Thyroid gland (tissue), 4 donors: ENCODE measurements at regions not wholly inside any gene's neighbourhood (a gene's known extent, or its start where the extent isn't known, plus 50 kb on each side); places are given as distances from the start of the nearest gene placed in this dataset.

Experiments used
- DNase-seq, 2 donors: peaks; one replicate each; pipeline ENCODE4 v3.0.0-alpha.2; 2019
- H3K27ac ChIP-seq, 3 donors: fragments of 200-600 bp; sonication (generic); 1 replicate in 2 of 3; 2 replicates in 1 of 3; pipeline ENCODE4 v1.5.1; 2016 to 2019; ENCODE audit warnings: mild to moderate bottlenecking in 1 of 3, moderate library complexity in 1 of 3
- H3K27me3 ChIP-seq: fragments of 200-600 bp; sonication (generic); one replicate; pipeline ENCODE4 v1.5.1; 2019
- H3K36me3 ChIP-seq, 2 donors: fragments of 200-600 bp; sonication (generic); one replicate each; pipeline ENCODE4 v1.5.1; 2016 to 2019
- H3K4me1 ChIP-seq, 2 donors: fragments of 200-600 bp; sonication (generic); one replicate each; pipeline ENCODE4 v1.5.1; 2017 to 2019
- H3K4me3 ChIP-seq, 3 donors: fragments of 200-600 bp; sonication (generic); replicated peaks in 1 of 3; 1 replicate in 2 of 3; 2 replicates in 1 of 3; pipeline ENCODE4 v1.5.1; 2016; ENCODE audit warnings: mild to moderate bottlenecking in 1 of 3
- H3K9me3 ChIP-seq: fragments of 200-600 bp; sonication (generic); one replicate; pipeline ENCODE4 v1.5.1; 2017
- POLR2A ChIP-seq, 2 donors: fragments of 450-650 bp; IDR thresholded peaks; one replicate each; pipeline ENCODE4 v1.6.1; 2017; ENCODE audit warnings: antibody characterized with exemption in 2 of 2, mild to moderate bottlenecking in 2 of 2, moderate library complexity in 1 of 2
- WGBS, 2 donors: methylation state at CpG; one replicate each; pipeline ENCODE4 v1.1.5; 2017; 5-methylcytosine and 5-hydroxymethylcytosine counted together
- intact Hi-C: fragments of 100-400 bp; cut with DNase I; formaldehyde crosslinking; loops from one replicate; pipeline ENCODE4 v1.15.1; 2023
- TF ChIP-seq, protein P1 (sequence below), 6 experiments: fragments of 200-600 bp in 3 of 6; fragments of 450-650 bp in 3 of 6; sonication (generic) in 3 of 6; IDR thresholded peaks; one replicate each; pipeline ENCODE4 v1.5.1; 2016 to 2019; ENCODE audit warnings: antibody characterized with exemption in 6 of 6, mild to moderate bottlenecking in 2 of 6, inconsistent platforms in 1 of 6, moderate library complexity in 1 of 6

DNA sequence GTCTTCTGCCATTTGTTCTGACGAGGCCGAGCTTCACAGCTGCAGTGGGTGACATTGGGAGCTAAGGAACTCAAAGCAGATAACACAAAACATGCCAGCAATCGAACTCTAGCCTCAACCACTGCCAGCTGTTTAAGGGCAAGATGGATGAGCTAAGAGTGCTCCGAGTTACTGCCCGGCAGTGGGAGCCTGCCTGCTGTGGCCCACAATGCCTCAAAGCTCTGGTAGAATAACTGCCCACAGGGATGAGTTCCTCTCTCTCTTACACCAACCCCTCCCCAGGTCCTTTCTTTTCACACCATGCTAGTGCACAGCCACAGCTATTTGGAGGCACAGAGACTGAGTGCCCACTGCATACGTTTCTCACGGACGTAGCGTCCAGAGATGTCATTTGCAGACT is 330.5 kb downstream of the FGF9 start:
- 92 to 95% methylated on average over 6 to 8 of the region's 9 CpGs for WGBS, 2 donors
- TF ChIP-seq POLR2A (IDR thresholded peaks at IDR 0.05) = no peak
- TF ChIP-seq, protein P1, sequence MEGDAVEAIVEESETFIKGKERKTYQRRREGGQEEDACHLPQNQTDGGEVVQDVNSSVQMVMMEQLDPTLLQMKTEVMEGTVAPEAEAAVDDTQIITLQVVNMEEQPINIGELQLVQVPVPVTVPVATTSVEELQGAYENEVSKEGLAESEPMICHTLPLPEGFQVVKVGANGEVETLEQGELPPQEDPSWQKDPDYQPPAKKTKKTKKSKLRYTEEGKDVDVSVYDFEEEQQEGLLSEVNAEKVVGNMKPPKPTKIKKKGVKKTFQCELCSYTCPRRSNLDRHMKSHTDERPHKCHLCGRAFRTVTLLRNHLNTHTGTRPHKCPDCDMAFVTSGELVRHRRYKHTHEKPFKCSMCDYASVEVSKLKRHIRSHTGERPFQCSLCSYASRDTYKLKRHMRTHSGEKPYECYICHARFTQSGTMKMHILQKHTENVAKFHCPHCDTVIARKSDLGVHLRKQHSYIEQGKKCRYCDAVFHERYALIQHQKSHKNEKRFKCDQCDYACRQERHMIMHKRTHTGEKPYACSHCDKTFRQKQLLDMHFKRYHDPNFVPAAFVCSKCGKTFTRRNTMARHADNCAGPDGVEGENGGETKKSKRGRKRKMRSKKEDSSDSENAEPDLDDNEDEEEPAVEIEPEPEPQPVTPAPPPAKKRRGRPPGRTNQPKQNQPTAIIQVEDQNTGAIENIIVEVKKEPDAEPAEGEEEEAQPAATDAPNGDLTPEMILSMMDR (IDR thresholded peaks at IDR 0.05) = no peak
- no peak for DNase-seq
- Histone ChIP-seq H3K4me1 (no peaks in the 10 kb centered on the region), H3K27ac (no peak overlapping the region), H3K27me3 (no peaks in the 10 kb centered on the region), H3K36me3 (no peaks in the 10 kb centered on the region), H3K4me3 (no peak overlapping the region), H3K9me3 (no peaks in the 10 kb centered on the region)
- intact Hi-C loops = no loop called here

DNA sequence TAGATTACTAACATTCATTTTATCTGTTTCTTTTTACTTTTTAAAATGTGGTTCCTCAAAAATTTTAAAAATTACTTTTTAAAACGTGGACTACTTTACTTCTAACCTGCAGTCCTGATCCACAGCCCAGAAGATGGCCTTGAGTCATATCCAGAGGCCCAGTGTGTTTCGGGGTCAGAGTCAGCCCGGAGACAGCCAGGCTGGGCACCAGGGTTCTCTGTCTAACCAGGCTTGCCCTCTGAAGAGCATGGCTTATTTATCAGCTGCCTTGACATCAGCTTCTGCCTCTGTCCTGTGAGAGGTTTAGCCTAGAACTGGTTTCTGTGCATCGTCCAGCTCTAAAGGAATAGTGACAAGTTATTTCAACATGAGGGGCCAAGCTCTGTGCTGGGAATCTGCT is 332.0 kb downstream of the FGF9 start:
- 76 to 78% methylated on average over 4 of the region's 4 CpGs for WGBS, 2 donors
- DNase-seq = no peak
- intact Hi-C loops = no loop called here
- Histone ChIP-seq H3K9me3 (no peaks in the 10 kb centered on the region), H3K4me1 (no peaks in the 10 kb centered on the region), H3K4me3 (no peak overlapping the region), H3K27ac (no peak overlapping the region), H3K27me3 (no peaks in the 10 kb centered on the region), H3K36me3 (no peaks in the 10 kb centered on the region)
- TF ChIP-seq, protein P1 (IDR thresholded peaks at IDR 0.05) = no peak
- TF ChIP-seq POLR2A (IDR thresholded peaks at IDR 0.05) = no peak

DNA sequence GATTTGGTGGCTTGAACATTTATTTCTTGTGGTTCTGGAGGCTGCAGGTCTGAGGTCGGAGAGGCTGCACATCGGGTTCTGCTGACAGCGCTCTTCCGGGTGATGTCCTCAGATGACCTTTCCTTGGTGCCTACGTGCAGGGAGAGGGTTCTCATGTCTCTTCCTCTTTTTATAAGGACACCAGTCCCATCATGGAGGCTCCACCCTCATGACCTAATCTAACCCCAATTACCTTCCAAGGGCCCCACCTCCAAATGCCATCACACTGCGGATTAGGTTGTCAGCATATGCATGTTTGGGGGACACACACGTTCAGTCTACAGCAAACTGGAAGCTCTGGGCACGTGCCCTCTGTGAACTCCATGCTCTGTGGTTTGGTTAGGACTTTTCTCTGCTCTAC is 338.6 kb downstream of the FGF9 start:
- intact Hi-C loops = no loop called here
- 87 to 91% methylated on average over 8 of the region's 8 CpGs for WGBS, 2 donors
- no peaks in the 10 kb centered on the region for H3K27me3 ChIP-seq

DNA sequence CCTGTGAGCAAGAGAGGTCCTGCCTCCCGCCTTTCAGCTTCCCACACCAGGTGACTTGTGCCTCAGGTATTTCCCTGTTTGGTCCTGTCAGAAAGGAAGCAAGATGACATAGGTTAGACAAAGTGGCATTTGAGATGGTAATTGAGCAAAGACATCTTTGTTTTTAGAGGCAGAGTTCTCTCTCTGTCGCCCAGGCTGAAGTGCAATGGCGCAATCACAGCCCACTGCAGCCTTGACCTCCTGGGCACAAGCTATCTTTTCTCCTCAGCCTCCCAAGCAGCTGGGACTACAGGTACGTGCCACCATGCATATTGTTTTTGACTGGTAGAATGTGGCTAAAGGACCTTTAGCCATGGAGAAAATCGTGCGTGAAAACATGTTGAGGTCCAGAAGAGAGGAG is 339.1 kb downstream of the FGF9 start:
- Histone ChIP-seq H3K9me3 (no peaks in the 10 kb centered on the region), H3K4me1 (no peaks in the 10 kb centered on the region), H3K27me3 (no peaks in the 10 kb centered on the region), H3K4me3 (no peak overlapping the region), H3K27ac (no peak overlapping the region), H3K36me3 (no peaks in the 10 kb centered on the region)
- 84 to 91% methylated on average over 6 of the region's 6 CpGs for WGBS, 2 donors
- no peak for DNase-seq
- TF ChIP-seq, protein P1 (IDR thresholded peaks at IDR 0.05) = no peak
- TF ChIP-seq POLR2A (IDR thresholded peaks at IDR 0.05) = no peak
- intact Hi-C loops = no loop called here

More for the DNA sequence above, 338.6 kb downstream of the FGF9 start:
- no peaks in the 10 kb centered on the region for H3K36me3 ChIP-seq
- no peak overlapping the region for H3K27ac ChIP-seq
- no peak for DNase-seq
- no peak overlapping the region for H3K4me3 ChIP-seq
- no peak for TF ChIP-seq POLR2A (IDR thresholded peaks at IDR 0.05)
- TF ChIP-seq, protein P1 (IDR thresholded peaks at IDR 0.05) = no peak
- no peaks in the 10 kb centered on the region for H3K9me3 ChIP-seq
- no peaks in the 10 kb centered on the region for H3K4me1 ChIP-seq

DNA sequence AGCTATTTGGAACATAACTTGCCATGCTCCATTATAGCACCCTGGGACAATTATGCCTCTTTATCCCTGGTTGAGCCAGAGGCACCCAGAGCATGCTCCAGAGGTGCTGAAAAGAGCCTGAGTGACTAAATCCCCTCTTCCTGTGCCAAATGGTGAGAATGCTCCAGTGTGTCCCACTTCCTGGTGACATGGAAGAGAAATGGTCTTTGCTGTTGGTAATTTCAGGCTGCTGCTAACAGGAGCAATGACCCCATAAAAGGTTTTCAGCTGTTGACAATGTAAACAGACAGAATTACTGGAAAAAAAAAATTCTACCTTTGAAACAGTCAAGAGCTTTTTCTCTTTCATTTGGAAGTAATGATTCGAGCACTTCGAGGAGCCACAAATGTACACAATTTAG is 341.8 kb downstream of the FGF9 start:
- intact Hi-C loops = no loop called here
- H3K27me3 ChIP-seq = no peaks in the 10 kb centered on the region
- WGBS, 2 donors = 33 to 39% methylated on average over 2 of the region's 2 CpGs
- TF ChIP-seq POLR2A (IDR thresholded peaks at IDR 0.05) = no peak
- TF ChIP-seq, protein P1 (IDR thresholded peaks at IDR 0.05) = no peak
- no peak overlapping the region for H3K4me3 ChIP-seq
- no peak overlapping the region for H3K27ac ChIP-seq
- no peaks in the 10 kb centered on the region for H3K9me3 ChIP-seq
- no peak for DNase-seq
- H3K4me1 ChIP-seq = no peaks in the 10 kb centered on the region
- H3K36me3 ChIP-seq = no peaks in the 10 kb centered on the region
